Right forelimb (tissue), 1 donor: ENCODE measurements at regions not wholly inside any gene's neighbourhood (a gene's known extent, or its start where the extent isn't known, plus 50 kb on each side); places are given as distances from the start of the nearest gene placed in this dataset.
A peak's percentile ranks its signal among the peaks of the same experiment; 100 is the strongest.
"Not testable (repeated sequence)": the region's sequence is repeated elsewhere in the genome, so short reads cannot be mapped to it uniquely, and the experiment has no call there.

ENCODE experiments used
- DNase-seq: peaks from one replicate; pipeline ENCODE4 v3.0.0-alpha.2; 2018

- no peak for DNase-seq
These were observed 145.5 kb downstream of the HMHB1 start for GRCh38 chr5:143957455-143957854.

GRCh38 chr5:143962201-143962600 is 150.2 kb downstream of the HMHB1 start:
- DNase-seq, result no peak

GRCh38 chr5:143964919-143965318 is 153.0 kb downstream of the HMHB1 start:
- no peak for DNase-seq

GRCh38 chr5:143966280-143966679 is 154.3 kb downstream of the HMHB1 start:
- DNase-seq, result no peak

GRCh38 chr5:143968071-143968878 is 156.3 kb downstream of the HMHB1 start:
- no peak for DNase-seq

GRCh38 chr5:143970159-143970558 is 158.2 kb downstream of the HMHB1 start:
- DNase-seq, result no peak

- no peak for DNase-seq
These were observed 160.1 kb downstream of the HMHB1 start for GRCh38 chr5:143972068-143972467.

GRCh38 chr5:143976055-143976454 is 164.1 kb downstream of the HMHB1 start:
- no peak for DNase-seq

GRCh38 chr5:143977891-143978461 is 166.0 kb downstream of the HMHB1 start:
- DNase-seq, result no peak

- DNase-seq, result no peak
These were observed 167.2 kb downstream of the HMHB1 start for GRCh38 chr5:143979044-143979690.

- DNase-seq, result no peak
These were observed 168.5 kb downstream of the HMHB1 start for GRCh38 chr5:143980506-143980905.

GRCh38 chr5:143982957-143983356 is 171.0 kb downstream of the HMHB1 start:
- not testable (repeated sequence) for DNase-seq

GRCh38 chr5:143985832-143986515 is 174.0 kb downstream of the HMHB1 start:
- no peak for DNase-seq

GRCh38 chr5:143986516-143987212 is 174.7 kb downstream of the HMHB1 start:
- DNase-seq, result peak; percentile 55

- no peak for DNase-seq
These were observed 175.3 kb downstream of the HMHB1 start for GRCh38 chr5:143987264-143987663.

- DNase-seq, result no peak
These were observed 176.0 kb downstream of the HMHB1 start for GRCh38 chr5:143987751-143988560.

GRCh38 chr5:143992496-143992895 is 178.0 kb downstream of the YIPF5 start:
- DNase-seq, result no peak

GRCh38 chr5:144002876-144003275 is 167.6 kb downstream of the YIPF5 start:
- DNase-seq, result no peak

- DNase-seq, result no peak
These were observed 166.8 kb downstream of the YIPF5 start for GRCh38 chr5:144003636-144004035.

GRCh38 chr5:144004146-144004545 is 166.3 kb downstream of the YIPF5 start:
- no peak for DNase-seq

- no peak for DNase-seq
These were observed 165.7 kb downstream of the YIPF5 start for GRCh38 chr5:144004751-144005150.

- no peak for DNase-seq
These were observed 161.3 kb downstream of the YIPF5 start for GRCh38 chr5:144009116-144009515.
